Renal cortex interstitium (tissue), 11 donors: ENCODE measurements at regions not wholly inside any gene's neighbourhood (a gene's known extent, or its start where the extent isn't known, plus 50 kb on each side); places are given as distances from the start of the nearest gene placed in this dataset.
"Not testable (repeated sequence)": the region's sequence is repeated elsewhere in the genome, so short reads cannot be mapped to it uniquely, and the experiment has no call there.

Experiments
- DNase-seq, 11 donors: peaks; one replicate each; pipeline ENCODE4 v3.0.0-alpha.2; 2013; ENCODE audit warnings: low read depth in 9 of 11, low spot score in 4 of 11; ENCODE audit errors: extremely low read depth in 1 of 11

DNA sequence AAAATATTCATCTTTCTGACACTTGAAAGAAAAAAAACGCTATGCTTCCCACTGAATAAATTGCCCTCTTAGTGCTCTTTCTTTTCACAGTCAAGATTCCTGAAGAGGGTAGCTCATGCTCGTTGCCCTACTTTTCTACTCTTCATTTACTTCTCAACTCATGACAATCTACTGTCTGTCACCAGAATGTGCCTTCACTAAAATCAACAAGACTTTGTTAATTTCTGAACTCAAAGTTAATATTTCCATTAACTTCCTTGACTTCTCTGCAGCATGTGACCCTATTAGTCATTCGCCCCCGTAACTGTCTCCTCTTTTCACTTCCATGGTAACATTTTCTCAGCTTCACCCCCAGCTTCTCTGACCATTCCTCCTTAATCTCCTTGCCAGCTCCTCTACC, 98.9 kb upstream of the MAPRE2 start:
- no peak for DNase-seq

DNA sequence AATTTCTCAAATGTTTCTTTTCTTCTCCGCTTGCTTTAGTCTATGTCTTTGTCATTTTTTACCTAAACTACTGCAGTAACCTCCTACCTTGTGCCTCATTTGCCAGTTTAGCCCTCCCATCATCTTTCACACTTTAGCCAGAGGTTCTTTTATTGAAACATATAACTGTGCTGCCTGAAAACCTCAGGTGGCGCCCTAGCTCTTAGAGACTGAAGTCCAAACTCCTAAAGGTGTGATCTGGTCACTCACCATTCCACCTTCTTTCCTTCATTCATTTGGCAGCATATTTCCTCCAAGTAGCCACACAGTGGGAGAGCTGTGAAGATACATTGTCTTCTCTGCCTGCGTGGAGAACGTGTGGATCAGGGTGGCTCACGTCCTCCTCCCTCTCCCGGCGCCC, 98.2 kb upstream of the MAPRE2 start:
- no peak for DNase-seq

DNA sequence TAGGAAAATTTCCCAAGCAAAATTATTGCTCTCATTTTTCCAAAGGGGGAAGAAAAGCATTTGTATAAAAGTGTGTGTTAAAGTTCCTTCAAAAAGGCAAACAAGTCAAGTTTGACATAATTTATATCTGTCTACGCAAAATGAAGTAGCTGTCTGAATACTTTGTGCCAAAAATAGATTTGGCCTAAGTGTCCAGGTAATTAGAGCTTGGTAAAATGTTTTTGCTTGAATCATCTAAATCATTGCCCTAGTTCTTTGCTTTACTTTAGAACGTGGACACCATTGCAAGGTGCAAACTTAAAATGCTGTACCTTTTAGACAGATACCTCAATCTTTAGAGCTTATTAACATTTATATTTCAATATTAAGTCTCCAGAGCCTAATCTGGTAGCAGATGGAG, 97.6 kb upstream of the MAPRE2 start:
- DNase-seq = no peak

DNA sequence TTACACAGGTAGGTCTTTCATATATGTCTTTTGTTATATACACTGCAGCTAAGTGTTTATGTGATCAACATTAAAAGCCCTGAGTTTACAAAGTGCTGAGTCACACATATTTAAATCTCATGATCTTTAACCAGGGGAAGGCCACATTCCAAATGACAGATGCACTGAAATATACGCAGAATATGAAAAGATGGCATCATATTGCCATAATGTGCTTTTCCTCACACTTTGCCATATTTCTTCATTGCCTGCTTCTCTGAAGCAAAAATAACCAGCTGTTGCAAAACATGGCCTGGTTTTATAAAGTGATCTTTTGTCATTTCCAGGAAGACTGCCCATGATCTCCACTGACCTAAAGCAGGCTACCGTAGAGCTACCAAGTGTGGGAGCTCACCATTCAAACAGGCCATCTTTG, 93.5 kb upstream of the MAPRE2 start:
- DNase-seq = no peak

DNA sequence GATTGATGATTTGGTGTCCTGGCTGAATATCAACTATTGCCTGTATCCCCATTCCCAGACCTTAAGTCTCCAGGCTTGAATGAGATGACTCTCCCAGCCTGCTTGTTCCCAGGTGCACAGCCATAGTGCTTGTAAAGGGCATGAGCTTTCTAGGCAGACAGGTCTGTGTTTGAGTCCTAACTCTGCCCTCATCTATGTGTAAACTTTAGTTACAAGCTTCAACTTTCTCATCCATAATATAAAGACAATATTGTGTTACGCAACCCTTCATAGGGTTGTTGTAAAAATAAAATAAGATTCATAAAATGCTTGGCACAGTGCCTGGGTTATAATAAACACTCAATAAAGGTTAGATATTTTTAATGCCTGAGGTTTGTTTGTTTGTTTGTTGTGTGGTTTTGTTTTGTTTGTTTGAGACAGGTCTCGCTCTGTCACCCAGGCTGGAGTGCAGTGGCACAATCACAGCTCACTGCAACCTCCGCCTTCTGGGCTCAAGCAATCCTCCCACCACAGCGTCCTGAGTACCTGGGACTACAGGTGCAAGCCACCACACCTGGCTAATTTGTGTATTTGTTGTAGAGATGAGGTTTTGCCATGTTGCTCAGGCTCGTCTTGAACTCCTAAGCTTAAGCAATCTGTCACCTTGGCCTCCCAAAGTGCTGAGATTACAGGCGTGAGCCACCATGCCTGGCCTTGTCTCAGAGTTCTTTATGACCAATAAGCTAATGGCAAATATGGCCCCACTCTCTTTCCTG, 89.4 kb upstream of the MAPRE2 start:
- no peak for DNase-seq

DNA sequence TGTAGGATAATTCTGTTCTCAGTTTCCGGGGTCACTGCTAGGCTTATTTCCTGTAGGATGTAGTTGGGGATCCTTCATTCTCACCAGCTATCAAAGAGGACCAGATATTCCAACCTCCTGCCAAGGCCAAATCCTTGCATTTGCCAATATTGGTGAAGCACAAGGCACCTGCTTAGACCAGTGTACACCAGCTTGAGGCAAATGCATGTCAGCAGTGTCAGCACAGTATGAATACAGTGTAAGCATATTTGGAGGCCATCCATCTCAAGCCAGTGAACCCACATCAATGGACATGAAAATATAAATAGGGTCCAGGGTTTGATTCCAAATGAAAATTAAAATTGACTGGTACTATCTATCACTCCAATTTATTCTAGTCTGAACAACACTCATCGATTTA, 88.0 kb upstream of the MAPRE2 start:
- no peak for DNase-seq

DNA sequence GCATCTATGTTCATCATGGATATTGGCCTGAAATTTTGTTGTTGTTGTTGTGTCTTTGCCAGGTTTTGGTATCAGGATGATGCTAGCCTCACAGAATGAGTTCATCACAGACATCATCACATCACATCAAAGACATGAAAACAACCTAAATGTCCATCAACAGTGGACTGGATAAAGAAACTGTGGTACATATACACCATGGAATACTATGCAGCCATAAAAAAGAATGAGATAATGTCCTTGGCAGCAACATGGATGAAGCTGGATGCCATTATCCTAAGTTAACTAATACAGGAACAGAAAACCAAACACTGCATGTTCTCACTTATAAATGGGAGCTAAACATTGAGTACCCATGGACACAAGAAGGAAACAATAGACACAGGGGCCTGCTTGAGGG, 85.7 kb upstream of the MAPRE2 start:
- DNase-seq = not testable (repeated sequence)

DNA sequence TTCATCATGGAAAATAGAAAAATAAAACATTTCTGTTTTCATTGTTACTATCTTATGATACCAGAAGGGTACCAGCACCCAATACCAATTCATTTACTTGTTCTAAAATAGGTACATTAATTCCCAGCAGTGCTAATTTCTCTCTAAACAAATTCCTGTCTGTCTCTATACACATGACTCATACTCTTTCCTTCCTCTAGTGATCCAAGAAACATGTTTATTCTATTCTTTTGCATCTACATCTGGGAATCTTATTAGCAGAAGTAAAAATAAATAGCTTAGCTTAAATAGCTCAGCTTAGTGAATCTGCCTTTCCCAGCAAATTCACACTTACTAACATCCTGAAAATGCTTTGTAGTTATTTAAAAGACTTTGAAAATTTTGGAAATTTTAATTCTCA, 84.5 kb upstream of the MAPRE2 start:
- no peak for DNase-seq

DNA sequence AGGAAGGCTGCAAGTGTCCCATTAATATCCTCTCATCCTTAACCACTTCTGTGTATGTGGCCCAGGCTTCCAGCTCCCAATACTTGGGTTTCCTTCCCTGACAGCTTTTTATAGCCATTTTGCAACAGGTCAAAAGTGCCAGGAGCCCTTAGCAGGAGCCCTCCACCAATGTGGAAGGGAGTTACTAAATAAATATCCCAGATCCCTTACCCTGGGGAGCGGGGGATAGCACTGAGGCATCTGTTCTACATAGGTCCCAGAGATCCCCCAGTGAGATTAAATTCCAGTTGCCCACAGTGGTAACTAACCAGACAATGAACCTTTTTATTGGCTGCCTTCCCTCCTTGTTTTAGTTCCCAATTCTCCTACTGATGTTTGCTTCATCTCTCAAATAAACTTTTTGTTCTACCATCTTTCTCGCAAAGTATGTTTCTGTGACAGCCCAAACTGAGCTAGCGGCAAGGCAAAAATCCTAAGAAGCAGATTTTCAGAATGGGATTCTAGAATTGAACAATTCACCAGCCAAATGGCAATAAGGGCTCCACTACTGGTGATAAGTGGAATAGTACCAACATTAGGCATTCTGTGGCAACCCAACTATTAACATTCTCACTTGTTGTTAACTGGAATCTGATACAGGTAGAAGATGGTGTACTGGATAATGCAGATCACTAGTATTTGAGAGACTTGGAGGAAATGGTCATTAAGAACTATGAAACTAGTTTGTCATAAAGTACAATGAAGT, 83.9 kb upstream of the MAPRE2 start:
- no peak for DNase-seq

DNA sequence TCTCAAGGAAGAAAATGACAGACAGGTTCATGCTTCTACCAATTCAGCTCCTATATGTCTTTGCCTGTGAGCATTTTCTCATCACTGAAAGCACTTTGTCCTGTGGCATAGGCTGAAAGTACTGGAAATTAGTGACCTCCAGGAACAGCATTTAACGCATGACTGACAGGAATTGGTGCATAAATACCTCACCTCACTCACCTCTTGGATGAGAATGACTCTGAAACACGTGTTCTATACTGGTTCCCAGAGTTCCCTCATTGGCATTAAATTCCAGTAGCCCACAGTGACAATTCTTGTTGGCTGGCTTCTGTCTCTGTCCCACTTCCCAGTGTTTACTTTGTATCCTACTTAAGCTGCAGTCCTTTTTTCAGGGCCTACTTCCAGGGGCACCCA, 83.4 kb upstream of the MAPRE2 start:
- no peak for DNase-seq

DNA sequence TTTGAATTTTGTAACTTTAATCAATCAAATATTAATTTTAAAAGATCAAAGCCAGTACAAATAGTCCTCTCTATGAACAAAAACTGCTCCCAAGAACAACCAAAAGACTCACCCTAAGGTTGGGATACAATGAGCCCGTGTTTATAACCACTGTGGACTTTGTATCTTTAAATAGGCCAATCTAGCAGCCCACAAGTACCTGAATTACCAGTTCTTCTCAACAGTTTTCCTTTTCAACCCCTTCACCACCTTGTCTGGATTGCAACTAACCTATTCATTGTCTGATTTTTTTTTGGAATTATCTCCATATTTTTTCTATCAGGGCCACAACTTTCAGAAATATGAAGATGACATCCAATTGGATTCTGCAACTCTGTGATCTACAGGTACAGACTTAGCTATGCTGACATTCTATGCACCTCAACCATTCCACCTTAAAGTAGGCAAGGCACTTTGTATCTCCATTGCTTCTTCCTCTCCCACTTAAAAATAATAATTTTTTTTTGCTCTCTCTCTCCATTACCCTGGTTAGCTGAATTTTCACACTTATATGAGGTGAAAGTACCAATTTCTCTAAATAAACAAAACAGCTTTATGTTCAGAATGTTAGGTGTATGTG, 81.9 kb upstream of the MAPRE2 start:
- no peak for DNase-seq

DNA sequence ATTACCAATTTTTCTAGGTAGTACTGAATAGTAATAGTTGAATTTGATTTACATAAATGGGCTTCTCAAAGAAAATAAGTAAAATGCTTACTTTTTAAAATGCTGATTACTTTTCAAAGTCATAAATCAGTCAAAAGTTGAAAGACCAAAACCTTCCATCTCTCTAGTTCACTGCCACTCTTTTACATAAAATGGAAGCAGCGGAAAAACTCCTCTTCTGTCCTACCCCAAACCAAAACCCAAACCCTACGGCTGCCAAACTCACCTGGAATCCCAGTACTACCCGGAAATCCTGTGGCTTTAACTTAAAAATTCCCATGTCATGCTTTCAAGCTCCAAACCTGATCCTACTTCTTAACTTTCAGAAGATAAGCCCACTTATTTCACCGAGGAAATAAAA, 81.2 kb upstream of the MAPRE2 start:
- DNase-seq = no peak

DNA sequence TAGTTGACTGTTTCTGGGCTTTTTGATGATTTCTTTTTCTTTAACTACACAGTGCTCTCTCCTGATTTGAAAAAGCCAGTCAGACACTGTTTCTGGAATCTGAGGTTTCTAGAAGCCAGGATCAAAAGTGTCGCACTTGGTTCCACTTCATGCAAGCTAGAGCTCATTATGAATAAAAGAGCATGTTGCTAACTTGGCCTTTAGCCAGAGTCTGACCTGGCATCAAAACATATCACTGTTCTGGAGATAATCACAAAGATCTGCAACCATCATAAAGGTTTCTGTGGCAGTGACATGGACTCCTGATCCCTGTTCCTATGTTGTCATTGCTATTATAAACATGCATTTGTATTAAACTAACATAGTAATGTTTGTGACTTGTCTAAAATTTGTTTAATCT, 76.1 kb upstream of the MAPRE2 start:
- DNase-seq = no peak

DNA sequence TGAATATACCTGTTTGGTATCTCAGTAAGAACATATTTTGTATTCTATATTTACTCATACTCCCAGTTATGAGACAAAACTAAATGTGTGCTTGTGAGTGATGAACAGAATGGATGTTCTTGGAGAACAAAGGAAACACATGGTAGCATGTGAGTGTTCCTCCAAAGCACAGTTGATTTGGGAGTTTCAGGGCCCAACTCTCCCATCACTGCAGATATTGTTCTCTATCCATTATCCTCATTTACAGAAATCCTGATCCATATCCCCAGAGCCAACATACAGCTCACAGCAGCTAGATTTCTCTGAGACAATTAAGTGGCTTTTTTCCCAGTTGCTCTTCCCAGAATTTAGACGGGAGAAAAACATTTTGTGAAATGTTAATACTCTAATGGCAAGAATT, 75.6 kb upstream of the MAPRE2 start:
- no peak for DNase-seq

DNA sequence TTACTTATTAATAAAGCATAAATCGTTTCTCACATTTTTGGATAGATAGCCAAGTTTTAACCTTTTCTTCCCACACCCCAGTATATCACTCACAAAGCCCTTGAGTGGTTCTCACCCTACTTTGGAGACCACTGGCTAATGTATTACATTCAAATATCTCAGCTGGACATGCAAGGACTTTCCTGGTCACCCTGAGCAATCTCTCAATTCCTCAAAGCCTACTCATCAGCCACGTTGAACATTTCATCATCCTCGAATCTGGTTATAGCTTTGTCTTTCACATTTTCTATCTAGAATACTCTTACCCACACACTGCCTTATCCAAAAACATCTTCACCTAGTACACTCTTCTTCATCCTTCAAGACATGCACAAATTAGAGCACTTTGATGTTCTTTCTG, 71.1 kb upstream of the MAPRE2 start:
- DNase-seq = no peak

DNA sequence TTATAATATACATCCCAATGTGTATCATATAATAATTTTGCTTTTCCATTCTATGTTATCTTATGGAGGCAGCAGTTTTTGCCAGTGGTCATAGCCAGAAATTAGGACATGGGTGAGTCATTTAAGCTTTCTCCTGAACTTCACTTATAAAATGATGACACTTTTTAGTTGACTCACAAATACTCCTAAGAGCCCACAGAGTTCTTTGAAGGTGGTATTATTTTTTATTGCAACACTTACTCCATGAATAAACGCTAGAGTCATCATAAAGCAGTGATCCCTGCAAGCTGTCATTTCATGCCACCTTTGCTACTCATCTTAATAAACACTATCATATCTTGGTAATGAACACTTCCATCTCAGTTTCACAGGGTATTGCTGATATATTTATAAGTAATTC, 69.9 kb upstream of the MAPRE2 start:
- DNase-seq = no peak

DNA sequence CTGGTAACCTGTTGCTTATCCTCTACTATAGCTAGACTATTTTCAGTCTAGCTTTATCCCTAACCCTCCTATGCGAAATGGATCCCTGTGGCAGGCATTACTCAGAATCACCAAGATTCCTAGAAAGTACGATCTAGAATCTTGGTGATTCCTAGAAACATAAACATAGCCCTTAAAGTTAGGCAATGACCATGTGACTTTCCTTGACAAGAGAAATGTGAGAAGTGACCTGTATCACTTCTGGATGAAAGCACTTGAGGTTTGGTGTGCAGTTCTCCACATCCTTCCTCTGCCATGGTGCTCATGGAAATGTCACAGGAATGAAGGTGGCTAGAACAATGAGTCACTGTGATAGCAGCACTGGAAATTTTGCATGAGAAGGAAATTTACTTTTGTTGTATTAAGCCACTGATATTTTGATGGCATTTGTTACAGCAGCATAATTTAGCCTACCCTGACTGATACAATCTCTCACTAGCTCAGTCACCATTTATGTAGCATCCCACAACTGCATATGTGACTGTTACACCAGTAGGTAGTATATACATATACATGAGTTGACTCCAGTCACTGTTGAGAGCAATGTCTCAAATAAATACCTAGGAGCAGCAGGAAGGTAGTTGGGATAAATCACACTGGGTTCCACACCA, 68.3 kb upstream of the MAPRE2 start:
- DNase-seq = no peak

DNA sequence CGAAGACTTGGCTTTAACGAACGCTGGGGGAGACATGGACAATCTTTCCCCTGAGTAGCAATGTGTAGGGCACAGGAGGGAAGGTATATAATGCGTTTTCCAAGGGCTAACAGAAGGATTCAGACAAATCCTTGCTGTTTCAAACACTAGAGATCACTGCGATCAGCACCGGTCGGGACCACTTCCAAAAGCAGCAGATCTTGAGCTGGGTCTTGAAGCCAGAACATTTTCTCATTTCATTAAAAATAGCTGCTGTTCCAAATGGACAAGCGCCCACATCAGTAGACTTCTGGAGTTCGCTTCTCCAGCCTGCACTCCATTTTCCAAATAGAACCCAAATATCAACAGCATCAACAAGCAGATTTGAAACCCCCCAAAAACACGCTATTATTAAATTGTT, 65.1 kb upstream of the MAPRE2 start:
- no peak for DNase-seq

DNA sequence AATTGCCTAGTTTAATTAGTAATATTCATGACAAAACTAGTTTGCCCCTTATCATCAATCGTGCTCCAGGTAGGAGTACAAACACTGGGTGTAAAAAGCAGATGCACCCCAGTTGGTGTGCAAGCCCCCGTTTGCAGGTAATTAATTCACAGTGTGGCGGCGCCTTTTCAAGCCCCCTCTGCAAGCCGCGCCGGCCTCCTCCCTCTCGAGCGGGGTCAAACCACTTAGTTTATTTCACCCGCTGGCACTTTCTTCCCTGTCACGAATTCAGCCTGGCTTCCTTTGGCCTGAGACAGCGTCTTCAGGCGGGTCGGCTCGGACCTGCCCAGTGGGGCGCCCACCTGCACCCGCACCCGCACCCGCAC, 64.7 kb upstream of the MAPRE2 start:
- DNase-seq = no peak
